MCF 10A (cell line): ENCODE measurements at regions not wholly inside any gene's neighbourhood (a gene's known extent, or its start where the extent isn't known, plus 50 kb on each side); places are given as distances from the start of the nearest gene placed in this dataset.

Source experiments
- BruUV-seq: library from RNA; stranded (reverse); fragments of 400-500 nt; replicated peaks from 2 replicates; lab custom pipeline; 2021; lab: Mats Ljungman, UMichigan
- CTCF ChIA-PET: fragments of 300-600 bp; sonication (Branson Sonifier 250); formaldehyde crosslinking; extraction: SDS; loops from one replicate; lab custom pipeline; 2021; ENCODE audit warnings: antibody characterized with exemption, inconsistent platforms; lab: Yijun Ruan, JAX
- POLR2A ChIA-PET: fragments of 300-600, 350-650 bp; sonication (Branson Sonifier 250); formaldehyde crosslinking; extraction: SDS; loops from one replicate; lab custom pipeline; 2020; ENCODE audit warnings: antibody characterized with exemption, inconsistent platforms; lab: Yijun Ruan, JAX
- DNase-seq: peaks from one replicate; pipeline ENCODE4 v3.0.0-alpha.2; 2018; ENCODE audit not compliant: unreplicated experiment
- H3K27ac Mint-ChIP-seq: one replicate; pipeline ENCODE4 v1.8.0; 2022; ENCODE audit warnings: mild to moderate bottlenecking, low read depth, mixed read lengths; ENCODE audit not compliant: unreplicated experiment
- H3K27me3 Mint-ChIP-seq: one replicate; pipeline ENCODE4 v1.8.0; 2022; ENCODE audit warnings: mixed read lengths; ENCODE audit not compliant: insufficient read depth, unreplicated experiment
- H3K36me3 Mint-ChIP-seq: one replicate; pipeline ENCODE4 v1.8.0; 2022; ENCODE audit warnings: mild to moderate bottlenecking, moderate library complexity, mixed read lengths; ENCODE audit not compliant: insufficient read depth, unreplicated experiment
- H3K4me1 Mint-ChIP-seq: one replicate; pipeline ENCODE4 v1.8.0; 2022; ENCODE audit warnings: mixed read lengths; ENCODE audit not compliant: insufficient read depth, unreplicated experiment
- H3K4me3 Mint-ChIP-seq: one replicate; pipeline ENCODE4 v1.8.0; 2022; ENCODE audit warnings: mild to moderate bottlenecking, moderate library complexity, mixed read lengths; ENCODE audit not compliant: unreplicated experiment
- H3K9me3 Mint-ChIP-seq: one replicate; pipeline ENCODE4 v1.8.0; 2022; ENCODE audit warnings: mixed read lengths; ENCODE audit not compliant: unreplicated experiment
- CTCF ChIP-seq: fragments of 200-600 bp; IDR thresholded peaks from one replicate; pipeline ENCODE4 v1.8.0; 2022; ENCODE audit warnings: antibody characterized with exemption, mild to moderate bottlenecking; ENCODE audit not compliant: unreplicated experiment
- intact Hi-C: fragments of 100-400 bp; cut with micrococcal nuclease; formaldehyde crosslinking; loops from 2 replicates; pipeline ENCODE4 v1.14.1; 2022

DNA sequence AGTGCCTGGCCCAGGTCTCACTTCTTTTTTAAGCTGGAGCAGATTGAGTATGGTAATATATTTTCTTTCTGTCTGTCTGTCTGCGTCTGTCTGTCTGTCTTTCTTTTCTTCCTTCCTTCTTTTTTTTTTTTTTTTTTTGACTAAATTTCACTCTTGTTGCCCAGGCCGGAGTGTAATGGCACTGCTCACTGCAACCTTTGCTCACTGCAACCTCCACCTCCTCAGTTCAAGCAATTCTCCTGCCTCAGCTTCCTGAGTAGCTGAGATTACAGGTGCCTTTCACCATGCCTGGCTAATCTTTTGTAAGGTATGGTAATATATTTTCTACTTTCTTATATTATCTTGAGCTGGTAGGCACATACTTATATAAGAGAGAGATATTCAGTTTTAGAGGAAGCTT lies 196.3 kb upstream of the MARCKS start:
- Mint-ChIP-seq H3K36me3 (no peaks in the 10 kb centered on the region), H3K27me3 (no peaks in the 10 kb centered on the region), H3K4me1 (no peaks in the 10 kb centered on the region), H3K9me3 (no peaks in the 10 kb centered on the region), H3K4me3 (no peak overlapping the region), H3K27ac (no peak overlapping the region)
- intact Hi-C loops, result no loop called here
- DNase-seq, result no peak
- no peak for TF ChIP-seq CTCF
- ChIA-PET POLR2A (no interaction called here), CTCF (interaction anchor here (1.0 to 1.1 kb wide), 2 partner anchors 8 to 25 kb away, joined by 3 to 8 read pairs; no protein-coding TSS in a partner anchor)
- no TSS peak for BruUV-seq

- BruUV-seq, result no TSS peak
- DNase-seq, result no peak
- Mint-ChIP-seq H3K9me3 (no peaks in the 10 kb centered on the region), H3K36me3 (no peaks in the 10 kb centered on the region), H3K27me3 (no peaks in the 10 kb centered on the region), H3K4me1 (no peaks in the 10 kb centered on the region), H3K27ac (no peak overlapping the region), H3K4me3 (no peak overlapping the region)
- ChIA-PET POLR2A (interaction anchor here (1.0 kb wide), 1 partner anchor 28 kb away, joined by 3 read pairs; no protein-coding TSS in a partner anchor), CTCF (interaction anchor here (0.6 kb wide), 1 partner anchor 110 kb away, joined by 3 read pairs; no protein-coding TSS in a partner anchor)
- TF ChIP-seq CTCF, result no peak
- intact Hi-C loops, result no loop called here
Measured at GRCh38 chr6:113662093-113662665, 195.0 kb upstream of the MARCKS start.

- no peak for DNase-seq
- intact Hi-C loops, result no loop called here
- CTCF ChIA-PET, result no interaction called here
Measured at GRCh38 chr6:113662688-113663333, 194.3 kb upstream of the MARCKS start.

More at GRCh38 chr6:113662688-113663333, 194.3 kb upstream of the MARCKS start:
- no peaks in the 10 kb centered on the region for H3K4me1 Mint-ChIP-seq
- no peaks in the 10 kb centered on the region for H3K36me3 Mint-ChIP-seq
- H3K27me3 Mint-ChIP-seq, result no peaks in the 10 kb centered on the region
- no peak for TF ChIP-seq CTCF
- POLR2A ChIA-PET, result interaction anchor here (1.0 kb wide), 1 partner anchor 27 kb away, joined by 3 read pairs; no protein-coding TSS in a partner anchor
- H3K9me3 Mint-ChIP-seq, result no peaks in the 10 kb centered on the region
- no TSS peak for BruUV-seq
- H3K4me3 Mint-ChIP-seq, result no peak overlapping the region
- no peak overlapping the region for H3K27ac Mint-ChIP-seq
